ENCODE measurements at regions not wholly inside any gene's neighbourhood (a gene's known extent, or its start where the extent isn't known, plus 50 kb on each side); places are given as distances from the start of the nearest gene placed in this dataset.

GRCh38 chr4:152264106-152264505 is 271.8 kb downstream of the FBXW7 start:
- POLR2A ChIA-PET: no interaction called here
- WGBS (ENCODE audit: insufficient coverage): 96% methylated on average over 4 of the region's 5 CpGs

DNA sequence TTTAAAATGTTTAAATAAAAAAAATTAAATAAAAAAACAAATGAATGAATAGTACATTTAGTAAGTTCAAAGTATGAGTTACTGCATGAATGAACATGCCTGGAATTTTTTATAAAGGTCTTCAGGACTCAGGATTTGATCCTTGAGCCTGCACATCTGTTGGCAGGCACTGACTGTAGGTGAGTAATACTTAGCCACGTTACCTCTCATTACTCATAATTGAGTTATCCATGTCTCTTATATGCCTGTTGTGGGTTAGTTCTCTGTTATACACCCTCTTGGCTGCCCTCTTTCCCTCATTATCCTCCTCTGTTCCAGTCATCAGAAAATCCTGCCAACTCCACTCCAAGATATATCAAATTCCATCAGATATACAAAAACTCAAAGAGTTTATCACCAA is 276.0 kb downstream of the FBXW7 start:
- no peak for TF ChIP-seq CTCF (IDR thresholded peaks at IDR 0.05)
- TF ChIP-seq EZH2 (IDR thresholded peaks at IDR 0.05; ENCODE audit: borderline replicate concordance, insufficient read depth, low read depth, low read length, poor library complexity, severe bottlenecking): no peak
- Histone ChIP-seq H3K27me3 (replicated peaks in 1 of 4; ENCODE audit: control extremely low read depth in 1 of 4, control insufficient read depth in 3 of 4, insufficient read depth in 4 of 4, low read length in 3 of 4) (peaks cover 0 to 4% (median 0%) of the 10 kb centered on the region in 4 experiments), H3K4me3 (ENCODE audit: control extremely low read depth in 1 of 5, extremely low read depth in 1 of 5, insufficient read depth in 1 of 5, low read depth in 2 of 5, low read length in 4 of 5) (no peak overlapping the region), H4K20me1 (ENCODE audit: control insufficient read depth, insufficient read depth, low read length, poor library complexity, severe bottlenecking) (no peaks in the 10 kb centered on the region), H3K4me1 (ENCODE audit: control insufficient read depth in 2 of 2, insufficient read depth in 2 of 2, low read length in 2 of 2) (peaks cover 0 to 3% of the 10 kb centered on the region in 2 donors), H3K9ac (ENCODE audit: low read length) (no peak overlapping the region), H3K79me2 (ENCODE audit: control insufficient read depth, insufficient read depth, low read length) (no peaks in the 10 kb centered on the region), H3K9me3 (ENCODE audit: control extremely low read depth in 1 of 3, control insufficient read depth in 2 of 3, insufficient read depth in 1 of 3, low read length in 2 of 3) (peaks cover 0 to 5% (median 3%) of the 10 kb centered on the region in 3 donors), H2AFZ (ENCODE audit: insufficient read depth, low read depth, low read length, poor library complexity, severe bottlenecking) (no peak overlapping the region), H3K36me3 (replicated peaks in 1 of 2; ENCODE audit: control extremely low read depth in 1 of 2, control insufficient read depth in 1 of 2, extremely low read depth in 1 of 2, insufficient read depth in 2 of 2, low read length in 1 of 2) (no peaks in the 10 kb centered on the region), H3K27ac (ENCODE audit: low read length in 2 of 2) (no peak overlapping the region), H3K4me2 (replicated peaks; ENCODE audit: low read depth, low read length, poor library complexity, severe bottlenecking) (no peak overlapping the region)
- no peak for ATAC-seq (ENCODE audit: low read depth)
- ChIA-PET CTCF (no interaction called here), POLR2A (no interaction called here)
- Mint-ChIP-seq H3K27me3 (peaks cover 12% of the 10 kb centered on the region), H3K4me1 (no peaks in the 10 kb centered on the region), H3K9me3 (ENCODE audit: insufficient read depth) (no peaks in the 10 kb centered on the region), H3K27ac (no peak overlapping the region), H3K4me3 (no peak overlapping the region)
- intact Hi-C loops (cut with micrococcal nuclease): no loop called here
- no CpG with 5 or more reads among the region's 1 CpG for WGBS (ENCODE audit: insufficient coverage)
- no peak for DNase-seq

More at GRCh38 chr4:152264106-152264505, 271.8 kb downstream of the FBXW7 start:
- Histone ChIP-seq H3K27ac (ENCODE audit: low read length in 2 of 2) (no peak overlapping the region), H3K9ac (ENCODE audit: low read length) (no peak overlapping the region), H3K27me3 (replicated peaks in 1 of 4; ENCODE audit: control extremely low read depth in 1 of 4, control insufficient read depth in 3 of 4, insufficient read depth in 4 of 4, low read length in 3 of 4) (peaks cover 0 to 8% (median 0%) of the 10 kb centered on the region in 4 experiments), H3K4me2 (replicated peaks; ENCODE audit: low read depth, low read length, poor library complexity, severe bottlenecking) (no peak overlapping the region), H3K79me2 (ENCODE audit: control insufficient read depth, insufficient read depth, low read length) (no peaks in the 10 kb centered on the region), H3K4me3 (ENCODE audit: control extremely low read depth in 1 of 5, extremely low read depth in 1 of 5, insufficient read depth in 1 of 5, low read depth in 2 of 5, low read length in 4 of 5) (no peak overlapping the region), H2AFZ (ENCODE audit: insufficient read depth, low read depth, low read length, poor library complexity, severe bottlenecking) (no peak overlapping the region), H3K36me3 (replicated peaks in 1 of 2; ENCODE audit: control extremely low read depth in 1 of 2, control insufficient read depth in 1 of 2, extremely low read depth in 1 of 2, insufficient read depth in 2 of 2, low read length in 1 of 2) (no peaks in the 10 kb centered on the region), H4K20me1 (ENCODE audit: control insufficient read depth, insufficient read depth, low read length, poor library complexity, severe bottlenecking) (no peaks in the 10 kb centered on the region), H3K4me1 (ENCODE audit: control insufficient read depth in 2 of 2, insufficient read depth in 2 of 2, low read length in 2 of 2) (no peaks in the 10 kb centered on the region), H3K9me3 (ENCODE audit: control extremely low read depth in 1 of 3, control insufficient read depth in 2 of 3, insufficient read depth in 1 of 3, low read length in 2 of 3) (peaks cover 0 to 5% (median 3%) of the 10 kb centered on the region in 3 donors)
- DNase-seq (no peak), ATAC-seq (ENCODE audit: low read depth) (no peak)
- H3K27me3 Mint-ChIP-seq: peaks cover 14% of the 10 kb centered on the region
- TF ChIP-seq CTCF (IDR thresholded peaks at IDR 0.05) (no peak), EZH2 (IDR thresholded peaks at IDR 0.05; ENCODE audit: borderline replicate concordance, insufficient read depth, low read depth, low read length, poor library complexity, severe bottlenecking) (no peak)
- no peak overlapping the region for H3K27ac Mint-ChIP-seq
- intact Hi-C loops (cut with micrococcal nuclease): no loop called here
- H3K4me3 Mint-ChIP-seq: no peak overlapping the region
- no peaks in the 10 kb centered on the region for H3K4me1 Mint-ChIP-seq
- CTCF ChIA-PET: no interaction called here
- no peaks in the 10 kb centered on the region for H3K9me3 Mint-ChIP-seq (ENCODE audit: insufficient read depth)

All from B cell (primary cell).